Erythroblast (primary cell): ENCODE measurements at regions not wholly inside any gene's neighbourhood (a gene's known extent, or its start where the extent isn't known, plus 50 kb on each side); places are given as distances from the start of the nearest gene placed in this dataset.
"Not testable (repeated sequence)": the region's sequence is repeated elsewhere in the genome, so short reads cannot be mapped to it uniquely, and the experiment has no call there.

Source experiments
- GATA1 ChIP-seq: IDR thresholded peaks from 2 replicates; pipeline ENCODE4 v1.6.1; 2011; ENCODE audit warnings: low read depth, mild to moderate bottlenecking, control low read depth, low read length, moderate library complexity
- POLR2A ChIP-seq: IDR thresholded peaks from 2 replicates; pipeline ENCODE4 v1.6.1; 2011; ENCODE audit warnings: mild to moderate bottlenecking, low read length

- TF ChIP-seq POLR2A, GATA1: not testable (repeated sequence)
Observed at GRCh38 chr1:109855986-109856385, 54.7 kb upstream of the CSF1 start.
